Pons (tissue), 1 donor: ENCODE measurements at regions not wholly inside any gene's neighbourhood (a gene's known extent, or its start where the extent isn't known, plus 50 kb on each side); places are given as distances from the start of the nearest gene placed in this dataset.
"Not testable (repeated sequence)": the region's sequence is repeated elsewhere in the genome, so short reads cannot be mapped to it uniquely, and the experiment has no call there.

ENCODE experiments used
- DNase-seq: peaks from one replicate; pipeline ENCODE4 v3.0.0-alpha.2; 2016; ENCODE audit warnings: low spot score

GRCh38 chr3:17833786-17834559, 91.5 kb upstream of the TBC1D5 start:
- no peak for DNase-seq

- no peak for DNase-seq
Observed at GRCh38 chr3:17832016-17832415, 89.6 kb upstream of the TBC1D5 start.

DNA sequence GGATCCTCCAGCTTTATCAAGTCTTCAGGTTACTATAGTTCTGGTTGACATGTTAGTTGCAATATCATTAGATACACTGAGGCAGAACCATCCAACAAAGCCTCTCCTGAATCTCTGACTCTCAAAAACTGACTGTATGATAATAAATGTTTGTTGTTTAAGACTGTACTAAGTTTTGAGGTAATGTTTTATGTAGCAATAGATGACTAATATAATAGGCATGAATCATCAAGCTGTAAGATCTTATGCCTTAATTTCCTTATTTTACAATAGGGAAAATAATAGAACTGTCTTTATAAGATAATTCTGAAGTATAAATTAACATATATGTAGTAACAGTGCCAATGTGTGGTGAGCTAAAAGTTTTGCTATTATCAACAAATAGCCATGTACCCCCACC, 88.9 kb upstream of the TBC1D5 start:
- no peak for DNase-seq

- no peak for DNase-seq
Observed at GRCh38 chr3:17830788-17831187, 88.4 kb upstream of the TBC1D5 start.

DNA sequence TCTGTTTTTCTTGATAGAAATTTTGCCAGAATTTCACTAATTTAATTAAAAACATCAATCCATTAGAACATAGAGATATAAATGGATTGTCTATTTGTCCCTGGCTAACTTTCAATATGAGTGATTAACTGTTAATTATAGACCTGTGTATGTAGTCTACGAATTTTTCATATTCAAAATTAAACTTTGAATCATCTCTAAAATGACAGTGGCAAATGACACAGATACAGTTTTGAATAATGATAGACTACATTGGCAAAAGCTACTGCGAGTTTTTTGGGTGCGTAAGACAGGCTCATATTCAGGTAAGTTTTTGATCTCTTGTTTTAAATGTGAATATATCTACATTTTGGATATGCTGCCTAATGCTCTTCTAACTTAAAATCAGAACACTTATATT, 86.0 kb upstream of the TBC1D5 start:
- no peak for DNase-seq

DNA sequence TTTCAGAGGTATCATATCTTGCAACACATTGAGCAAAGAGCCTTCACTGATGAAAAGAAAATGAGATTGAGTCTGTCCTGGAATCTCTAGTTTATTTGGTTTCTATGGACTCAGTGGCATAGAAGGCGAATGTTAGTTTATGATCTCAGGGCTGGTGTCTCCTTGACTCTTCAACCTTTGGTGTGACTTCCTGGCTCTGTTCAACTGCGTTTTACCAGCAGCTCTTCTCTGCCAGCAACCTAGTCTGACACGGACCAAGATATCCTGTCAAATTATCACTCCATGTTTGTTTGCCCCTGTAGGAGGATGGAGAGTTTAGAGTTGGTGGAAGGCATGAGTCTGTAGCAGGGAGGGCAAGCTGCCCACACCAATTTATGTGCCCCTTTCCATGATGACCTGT, 82.9 kb upstream of the TBC1D5 start:
- no peak for DNase-seq

GRCh38 chr3:17823816-17824215, 81.4 kb upstream of the TBC1D5 start:
- no peak for DNase-seq

DNA sequence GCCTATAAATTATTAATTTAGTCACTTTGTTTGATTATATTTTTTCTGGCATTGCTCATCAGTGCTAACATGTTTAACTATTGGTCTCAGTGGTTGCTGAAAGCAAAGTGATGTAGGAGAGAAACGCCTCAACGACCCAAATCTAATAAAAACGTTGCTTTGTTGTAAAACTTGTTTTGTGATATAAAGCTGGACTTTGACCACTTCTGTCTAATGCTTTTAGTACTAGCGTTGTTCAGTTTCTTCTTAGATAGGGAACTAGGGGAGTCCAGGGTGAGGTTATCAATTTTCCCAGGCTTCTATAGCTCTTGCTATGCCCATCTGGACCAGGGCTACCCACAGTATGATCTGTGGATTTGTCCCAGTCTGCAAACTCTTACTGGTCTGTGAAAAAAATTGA, 80.6 kb upstream of the TBC1D5 start:
- no peak for DNase-seq

DNA sequence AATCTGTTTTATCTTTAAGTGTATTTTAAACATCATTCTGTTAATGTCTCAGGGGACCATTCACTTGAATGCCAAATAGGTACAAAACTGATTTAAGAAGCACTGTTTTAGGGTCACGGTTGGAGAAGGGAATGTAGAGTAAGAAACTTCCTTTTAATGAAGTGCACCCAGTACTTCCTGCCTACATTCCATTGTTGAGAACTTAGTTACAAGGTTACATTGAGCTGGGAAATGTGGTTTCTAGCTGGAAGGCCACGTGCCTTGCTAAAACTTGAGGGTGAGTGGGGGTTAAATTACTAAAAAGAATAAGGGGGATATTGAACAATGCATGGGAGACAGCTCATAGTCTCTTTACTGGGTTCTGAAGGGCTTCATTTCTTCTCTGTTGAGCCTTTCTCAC, 78.3 kb upstream of the TBC1D5 start:
- DNase-seq: no peak

- no peak for DNase-seq
Observed at GRCh38 chr3:17820275-17820674, 77.8 kb upstream of the TBC1D5 start.

DNA sequence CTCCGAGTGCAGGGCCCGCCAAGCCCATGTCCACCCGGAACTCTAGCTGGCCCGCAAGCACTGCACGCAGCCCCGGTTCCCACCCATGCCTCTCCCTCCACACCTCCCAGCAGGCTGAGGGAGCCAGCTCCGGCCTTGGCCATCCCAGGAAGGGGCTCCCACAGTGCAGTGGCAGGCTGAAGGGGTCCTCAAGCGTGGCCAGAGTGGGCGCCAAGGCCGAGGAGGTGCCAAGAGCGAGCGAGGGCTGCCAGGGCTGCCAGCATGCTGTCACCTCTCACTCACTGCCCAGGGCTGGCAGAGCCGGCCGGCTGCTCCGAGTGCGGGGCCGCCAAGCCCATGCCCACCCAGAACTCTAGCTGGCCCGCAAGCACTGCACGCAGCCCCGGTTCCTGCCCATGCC, 75.5 kb upstream of the TBC1D5 start:
- not testable (repeated sequence) for DNase-seq

DNA sequence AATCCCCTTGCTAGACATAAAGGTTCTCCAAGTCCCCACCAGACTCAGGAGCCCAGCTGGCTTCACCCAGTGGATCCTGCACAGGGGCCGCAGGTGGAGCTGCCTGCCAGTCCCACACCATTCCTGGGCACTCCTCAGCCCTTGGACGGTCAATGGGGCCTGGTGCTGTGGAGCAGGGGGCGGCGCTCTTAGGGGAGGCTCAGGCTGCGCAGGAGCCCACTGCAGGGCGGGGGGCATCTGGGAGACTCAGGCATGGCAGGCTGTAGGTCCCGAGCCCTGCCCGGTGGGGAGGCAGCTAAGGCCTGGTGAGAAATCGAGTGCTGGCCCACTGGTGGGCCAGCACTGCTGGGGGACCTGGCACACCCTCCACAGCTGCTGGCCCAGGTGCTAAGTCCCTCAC, 75.1 kb upstream of the TBC1D5 start:
- no peak for DNase-seq

- not testable (repeated sequence) for DNase-seq
Observed at GRCh38 chr3:17816839-17817238, 74.4 kb upstream of the TBC1D5 start.

DNA sequence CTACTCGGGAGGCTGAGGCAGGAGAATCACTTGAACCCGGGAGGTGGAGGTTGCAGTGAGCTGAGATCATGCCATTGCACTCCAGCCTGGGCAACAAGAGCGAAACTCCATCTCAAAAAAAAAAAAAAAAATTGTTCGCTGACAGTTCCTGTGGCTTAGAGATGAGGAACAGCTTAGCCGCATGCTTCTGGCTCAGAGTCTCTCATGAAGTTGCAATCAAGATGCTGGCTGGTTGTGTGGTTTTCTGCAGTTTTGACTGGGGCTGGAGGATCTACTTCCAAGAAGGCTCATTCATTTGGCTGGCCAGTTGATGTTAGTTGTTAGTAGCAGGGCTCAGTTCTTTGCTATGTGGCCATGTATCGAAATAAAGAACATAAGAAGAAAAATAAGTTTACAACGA, 69.9 kb upstream of the TBC1D5 start:
- DNase-seq: not testable (repeated sequence)

GRCh38 chr3:17811646-17812045, 69.2 kb upstream of the TBC1D5 start:
- no peak for DNase-seq

GRCh38 chr3:17810759-17811158, 68.3 kb upstream of the TBC1D5 start:
- no peak for DNase-seq

DNA sequence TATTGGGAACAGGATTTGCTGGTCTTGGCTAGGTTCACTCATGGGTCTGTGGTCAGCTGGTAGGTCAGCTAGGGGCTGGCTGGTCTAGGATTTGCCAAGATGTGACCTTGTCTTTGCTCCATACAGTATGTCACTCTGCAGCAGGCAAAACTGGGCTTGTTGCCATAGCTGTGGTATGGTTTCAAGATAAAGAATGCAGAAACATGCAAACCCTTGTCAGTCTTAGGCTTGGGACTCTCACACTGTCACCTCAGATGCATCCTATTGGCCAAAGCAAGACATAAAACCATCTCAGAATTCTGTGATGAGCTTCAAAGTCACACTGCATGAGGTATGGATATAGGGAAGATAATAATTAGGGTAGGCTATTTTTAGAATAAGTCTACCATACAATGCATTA, 66.6 kb upstream of the TBC1D5 start:
- no peak for DNase-seq

GRCh38 chr3:17806876-17807275, 64.4 kb upstream of the TBC1D5 start:
- DNase-seq: no peak

GRCh38 chr3:17806201-17806600, 63.8 kb upstream of the TBC1D5 start:
- DNase-seq: no peak

DNA sequence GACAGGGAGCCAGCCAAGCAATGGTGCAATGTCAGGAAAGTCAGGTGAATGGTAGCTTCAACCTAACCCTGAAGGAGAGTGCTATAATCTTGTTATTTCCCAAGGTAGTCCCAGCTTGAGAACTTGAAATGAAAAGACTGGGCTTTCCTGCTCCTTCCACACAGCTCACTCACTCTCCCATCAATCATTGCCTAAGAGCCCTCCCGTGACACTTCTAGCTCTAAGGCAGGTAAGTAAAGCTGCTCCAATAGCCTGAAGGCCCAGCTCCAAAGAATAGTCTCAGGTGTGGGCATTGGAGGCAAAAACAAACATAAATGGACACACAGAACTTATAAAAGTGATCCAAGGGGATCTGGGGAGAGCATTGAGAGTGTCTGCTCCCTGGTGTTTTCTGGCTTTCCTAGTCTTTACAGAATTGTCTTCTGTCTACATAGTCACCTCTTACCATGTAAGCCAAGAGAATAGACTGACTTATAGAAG, 63.1 kb upstream of the TBC1D5 start:
- no peak for DNase-seq

DNA sequence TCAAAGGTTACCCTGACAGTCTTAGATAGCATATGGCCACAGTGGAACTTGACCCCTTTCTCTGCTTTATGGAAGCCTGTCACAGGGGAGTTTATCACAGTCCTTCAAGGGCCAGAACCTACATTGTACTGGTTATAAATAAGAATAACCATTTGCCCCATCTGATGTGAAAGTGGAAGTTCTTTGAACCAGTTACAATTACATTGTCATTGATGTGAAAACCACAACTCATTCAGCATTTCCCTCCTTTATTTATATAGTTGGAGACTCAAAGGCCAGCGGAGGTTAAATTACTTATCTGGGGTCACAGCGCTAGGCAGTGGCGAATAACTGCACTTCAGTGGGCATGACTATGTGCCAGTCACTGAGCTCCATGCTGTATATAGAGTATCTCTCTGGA, 60.5 kb upstream of the TBC1D5 start:
- DNase-seq: no peak

DNA sequence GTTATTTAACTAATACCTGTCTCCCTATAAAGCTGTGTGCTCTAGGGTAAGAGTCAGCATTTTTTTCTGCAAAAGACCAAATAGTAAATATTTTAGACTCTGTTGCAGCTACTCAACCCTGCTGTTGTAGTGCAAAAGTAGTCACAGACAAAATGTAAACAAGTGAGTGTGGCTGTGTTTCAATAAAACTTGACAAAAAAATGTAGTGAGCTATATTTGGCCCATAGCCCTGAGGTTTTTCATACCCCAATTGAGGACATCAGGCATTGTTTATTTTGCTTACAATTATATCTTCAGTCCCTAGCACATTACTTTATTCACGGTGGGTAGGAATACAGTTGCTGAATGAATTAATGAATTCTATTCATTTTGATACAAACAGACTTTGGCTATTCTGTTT, 58.7 kb upstream of the TBC1D5 start:
- DNase-seq: no peak

- no peak for DNase-seq
Observed at GRCh38 chr3:17800232-17800631, 57.8 kb upstream of the TBC1D5 start.

DNA sequence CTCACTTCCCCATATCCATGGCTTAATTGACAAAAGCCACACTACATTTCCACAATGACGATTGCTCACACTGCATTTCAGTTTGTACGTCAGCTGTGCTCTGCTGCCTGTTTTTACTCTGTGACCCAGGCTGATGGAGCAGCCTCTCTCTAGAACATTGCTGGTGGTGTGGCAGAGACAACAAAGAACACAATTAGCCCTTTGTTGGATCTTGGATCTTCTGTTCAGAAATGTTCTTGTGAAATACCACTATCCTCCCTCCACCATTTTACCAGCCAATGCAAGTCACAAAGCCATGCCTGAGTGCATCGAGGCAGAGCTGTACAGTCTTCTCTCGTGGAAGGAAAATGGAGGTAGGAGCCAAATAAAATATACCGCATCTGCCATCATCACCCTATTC, 56.9 kb upstream of the TBC1D5 start:
- peak; percentile 45 for DNase-seq
